Nephron progenitor cell (in vitro differentiated cells): ENCODE measurements at regions not wholly inside any gene's neighbourhood (a gene's known extent, or its start where the extent isn't known, plus 50 kb on each side); places are given as distances from the start of the nearest gene placed in this dataset.

ENCODE experiments used
- DNase-seq: peaks from one replicate; pipeline ENCODE4 v3.0.0; 2021
- H3K27ac Mint-ChIP-seq: 2 replicates; pipeline ENCODE4 v1.8.0; 2021; ENCODE audit warnings: mild to moderate bottlenecking, moderate library complexity, mixed read lengths
- H3K27me3 Mint-ChIP-seq: 2 replicates; pipeline ENCODE4 v1.8.0; 2021; ENCODE audit warnings: mild to moderate bottlenecking, low read depth, mixed read lengths; ENCODE audit not compliant: poor library complexity
- H3K36me3 Mint-ChIP-seq: 2 replicates; pipeline ENCODE4 v1.8.0; 2021; ENCODE audit warnings: low read depth, mixed read lengths
- H3K4me1 Mint-ChIP-seq: 2 replicates; pipeline ENCODE4 v1.8.0; 2021; ENCODE audit warnings: mixed read lengths
- H3K4me3 Mint-ChIP-seq: 2 replicates; pipeline ENCODE4 v1.8.0; 2021; ENCODE audit warnings: mild to moderate bottlenecking, moderate library complexity, mixed read lengths
- H3K9me3 Mint-ChIP-seq: 2 replicates; pipeline ENCODE4 v1.8.0; 2021; ENCODE audit warnings: mild to moderate bottlenecking, moderate library complexity, mixed read lengths
- TF ChIP-seq, protein P1 (sequence below): fragments of 200-600 bp; sonication (generic); IDR thresholded peaks from 2 replicates; pipeline ENCODE4 v1.5.0; 2021; ENCODE audit warnings: antibody characterized with exemption

DNA sequence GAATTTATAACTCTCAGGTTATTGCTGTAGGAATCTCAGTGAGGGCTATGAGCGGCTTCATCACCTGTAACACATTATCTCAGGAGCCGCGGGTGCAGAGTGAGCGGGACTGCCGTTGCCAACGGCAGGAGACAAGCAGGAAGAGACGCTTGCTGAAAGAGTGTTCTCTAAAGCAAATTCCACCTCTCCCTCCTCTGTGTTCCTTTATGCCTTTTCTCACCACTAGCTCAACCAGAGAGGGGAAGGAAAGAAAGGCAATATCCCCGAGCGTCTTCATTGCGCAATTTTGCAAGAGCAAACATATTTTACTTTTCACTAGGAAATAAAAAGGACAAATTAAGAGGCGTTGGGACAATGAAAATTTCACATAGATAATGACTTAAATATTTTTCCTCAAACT, 185.2 kb upstream of the EXOC2 start:
- Mint-ChIP-seq H3K4me1 (peaks cover 44% of the 10 kb centered on the region), H3K27me3 (peaks cover 8% of the 10 kb centered on the region), H3K9me3 (no peaks in the 10 kb centered on the region), H3K27ac (no peak overlapping the region), H3K36me3 (no peaks in the 10 kb centered on the region), H3K4me3 (no peak overlapping the region)
- TF ChIP-seq, protein P1, sequence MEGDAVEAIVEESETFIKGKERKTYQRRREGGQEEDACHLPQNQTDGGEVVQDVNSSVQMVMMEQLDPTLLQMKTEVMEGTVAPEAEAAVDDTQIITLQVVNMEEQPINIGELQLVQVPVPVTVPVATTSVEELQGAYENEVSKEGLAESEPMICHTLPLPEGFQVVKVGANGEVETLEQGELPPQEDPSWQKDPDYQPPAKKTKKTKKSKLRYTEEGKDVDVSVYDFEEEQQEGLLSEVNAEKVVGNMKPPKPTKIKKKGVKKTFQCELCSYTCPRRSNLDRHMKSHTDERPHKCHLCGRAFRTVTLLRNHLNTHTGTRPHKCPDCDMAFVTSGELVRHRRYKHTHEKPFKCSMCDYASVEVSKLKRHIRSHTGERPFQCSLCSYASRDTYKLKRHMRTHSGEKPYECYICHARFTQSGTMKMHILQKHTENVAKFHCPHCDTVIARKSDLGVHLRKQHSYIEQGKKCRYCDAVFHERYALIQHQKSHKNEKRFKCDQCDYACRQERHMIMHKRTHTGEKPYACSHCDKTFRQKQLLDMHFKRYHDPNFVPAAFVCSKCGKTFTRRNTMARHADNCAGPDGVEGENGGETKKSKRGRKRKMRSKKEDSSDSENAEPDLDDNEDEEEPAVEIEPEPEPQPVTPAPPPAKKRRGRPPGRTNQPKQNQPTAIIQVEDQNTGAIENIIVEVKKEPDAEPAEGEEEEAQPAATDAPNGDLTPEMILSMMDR = no peak
- DNase-seq = no peak

DNA sequence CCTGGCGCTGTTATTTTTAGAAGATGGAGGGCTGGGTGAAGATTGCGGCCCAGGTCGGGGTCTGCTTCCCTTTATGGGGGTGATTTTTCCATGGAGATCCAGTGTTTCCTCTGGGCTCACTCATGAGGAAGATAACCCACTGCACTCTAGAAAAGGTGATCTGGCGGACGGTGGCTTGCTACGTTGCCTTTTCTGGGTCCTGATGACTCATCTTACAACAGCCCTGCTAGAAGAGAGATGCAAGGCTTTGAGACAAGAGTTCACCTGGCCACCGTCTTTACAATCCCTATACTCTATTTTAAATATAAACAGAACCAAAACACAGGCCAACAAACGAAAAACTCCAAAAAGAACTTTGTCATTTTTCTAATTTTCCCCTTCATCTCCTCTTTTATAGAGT, 182.1 kb upstream of the EXOC2 start:
- Mint-ChIP-seq H3K4me1 (peaks cover 35% of the 10 kb centered on the region), H3K4me3 (no peak overlapping the region), H3K27me3 (peaks cover 8% of the 10 kb centered on the region), H3K36me3 (no peaks in the 10 kb centered on the region), H3K27ac (no peak overlapping the region), H3K9me3 (no peaks in the 10 kb centered on the region)
- DNase-seq = no peak
- TF ChIP-seq, protein P1 = no peak

DNA sequence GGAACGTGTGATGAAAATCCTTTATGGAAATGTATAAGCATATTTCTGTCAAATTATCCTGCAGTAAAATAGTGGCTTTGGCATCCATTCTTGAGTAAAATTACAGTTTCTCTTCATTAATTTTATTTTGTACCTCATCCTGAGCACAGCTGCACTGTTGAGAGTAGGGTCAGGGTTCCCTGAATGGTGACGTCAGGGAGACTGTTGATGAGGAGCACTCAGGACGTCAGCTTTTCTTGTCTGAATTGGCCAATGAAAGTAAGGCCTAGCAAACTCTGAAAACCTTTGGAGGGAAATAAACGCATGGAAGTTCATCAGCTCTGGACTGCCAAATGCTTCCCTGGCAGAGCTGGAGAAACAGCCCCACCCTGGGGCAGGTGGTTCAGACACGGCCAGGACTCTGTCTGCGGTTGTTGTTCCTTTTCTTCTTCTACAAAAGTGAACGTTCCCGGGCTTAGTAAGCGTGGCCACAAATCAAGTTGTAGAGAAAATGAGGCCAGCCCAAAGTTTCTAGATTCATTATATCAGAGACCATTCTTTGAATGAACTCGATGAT, 179.7 kb upstream of the EXOC2 start:
- Mint-ChIP-seq H3K4me1 (peaks cover 25% of the 10 kb centered on the region), H3K27me3 (peaks cover 4% of the 10 kb centered on the region), H3K27ac (no peak overlapping the region), H3K36me3 (no peaks in the 10 kb centered on the region), H3K9me3 (no peaks in the 10 kb centered on the region), H3K4me3 (no peak overlapping the region)
- no peak for DNase-seq
- TF ChIP-seq, protein P1 = no peak

DNA sequence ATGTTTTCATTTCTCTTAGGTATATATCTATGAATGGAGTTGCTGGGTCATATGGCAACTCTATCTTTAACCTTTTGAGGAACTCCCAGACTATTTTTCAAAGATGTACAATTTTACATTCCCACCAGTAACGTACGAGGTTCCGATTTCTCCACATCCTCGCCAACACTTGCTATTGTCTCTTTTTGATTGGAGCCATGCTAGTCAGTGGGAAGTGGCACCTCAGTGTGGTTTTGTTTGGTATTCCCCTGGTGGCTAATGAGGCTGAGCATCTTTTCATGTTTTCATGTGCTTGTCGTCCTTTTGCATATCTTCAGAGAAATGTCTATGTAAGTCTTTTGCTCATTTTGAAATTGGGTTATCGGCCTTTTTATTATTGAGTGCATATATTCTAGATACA, 178.6 kb upstream of the EXOC2 start:
- no peak for DNase-seq
- H3K36me3 Mint-ChIP-seq = no peaks in the 10 kb centered on the region
- peaks cover 4% of the 10 kb centered on the region for H3K27me3 Mint-ChIP-seq
- peaks cover 15% of the 10 kb centered on the region for H3K4me1 Mint-ChIP-seq
- H3K4me3 Mint-ChIP-seq = no peak overlapping the region
- TF ChIP-seq, protein P1 = no peak
- H3K9me3 Mint-ChIP-seq = no peaks in the 10 kb centered on the region
- H3K27ac Mint-ChIP-seq = no peak overlapping the region

DNA sequence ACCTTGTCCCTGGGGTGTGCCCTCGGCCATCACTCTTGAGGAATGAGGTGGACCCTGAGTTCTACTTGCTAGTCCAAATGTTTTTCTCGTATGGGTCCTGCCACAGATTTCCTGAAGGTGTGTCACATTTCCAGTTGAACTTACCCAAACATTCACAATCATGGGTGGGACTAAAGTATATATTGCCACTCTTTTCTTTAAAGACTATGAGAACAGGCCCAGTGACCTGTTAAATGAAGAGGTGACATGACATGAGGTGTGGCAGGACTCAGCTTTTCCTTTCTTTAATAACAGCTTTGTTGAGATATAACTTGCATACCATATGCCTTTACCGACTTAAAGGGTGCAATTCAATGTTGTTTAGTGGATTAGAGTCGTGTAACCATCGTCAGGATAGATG, 177.2 kb upstream of the EXOC2 start:
- Mint-ChIP-seq H3K9me3 (no peaks in the 10 kb centered on the region), H3K36me3 (no peaks in the 10 kb centered on the region), H3K27me3 (peaks cover 4% of the 10 kb centered on the region), H3K4me1 (peaks cover 1% of the 10 kb centered on the region), H3K4me3 (no peak overlapping the region), H3K27ac (no peak overlapping the region)
- TF ChIP-seq, protein P1 = no peak
- no peak for DNase-seq

DNA sequence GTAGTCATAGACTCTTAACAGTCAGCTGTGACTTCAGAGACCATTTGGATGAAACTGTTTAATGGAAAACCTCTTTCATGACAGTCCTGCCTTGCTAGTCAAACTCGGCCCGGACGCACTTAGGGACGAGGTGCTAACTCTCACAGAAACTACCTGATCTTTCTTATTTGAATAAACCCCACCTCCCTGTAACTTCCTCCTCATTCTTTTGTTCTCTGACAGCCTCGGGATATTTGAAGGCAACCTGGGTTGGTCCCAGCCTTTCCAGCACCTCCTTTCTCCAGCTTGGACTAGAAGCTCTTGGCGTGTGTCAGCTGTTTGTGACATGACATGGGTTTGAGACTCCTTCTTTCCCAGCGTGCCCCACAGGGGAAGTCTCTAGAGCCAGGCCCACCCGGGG, 175.3 kb upstream of the EXOC2 start:
- no peaks in the 10 kb centered on the region for H3K4me1 Mint-ChIP-seq
- no peak for DNase-seq
- no peak overlapping the region for H3K4me3 Mint-ChIP-seq
- peaks cover 4% of the 10 kb centered on the region for H3K27me3 Mint-ChIP-seq
- TF ChIP-seq, protein P1 = no peak
- H3K27ac Mint-ChIP-seq = no peak overlapping the region
- no peaks in the 10 kb centered on the region for H3K9me3 Mint-ChIP-seq
- H3K36me3 Mint-ChIP-seq = no peaks in the 10 kb centered on the region
